Liver (tissue), 3 donors: ENCODE measurements at regions not wholly inside any gene's neighbourhood (a gene's known extent, or its start where the extent isn't known, plus 50 kb on each side); places are given as distances from the start of the nearest gene placed in this dataset.

ENCODE experiments used
- CTCF ChIP-seq: fragments of 150-350 bp; IDR thresholded peaks from 2 replicates; pipeline ENCODE4 v1.5.1; 2017; ENCODE audit warnings: improper control_type of control experiment, low read depth, low read length; ENCODE audit not compliant: missing input control
- MAX ChIP-seq: IDR thresholded peaks from 2 replicates; pipeline ENCODE4 v1.6.1; 2016; ENCODE audit warnings: antibody characterized with exemption
- RAD21 ChIP-seq, 2 donors: IDR thresholded peaks; 2 replicates each; pipeline ENCODE4 v1.6.1; 2016; ENCODE audit warnings: antibody characterized with exemption in 2 of 2, mild to moderate bottlenecking in 2 of 2
- REST ChIP-seq: IDR thresholded peaks from 2 replicates; pipeline ENCODE4 v1.6.1; 2016; ENCODE audit warnings: antibody characterized with exemption, mild to moderate bottlenecking
- SP1 ChIP-seq: IDR thresholded peaks from 2 replicates; pipeline ENCODE4 v1.6.1; 2018; ENCODE audit warnings: antibody characterized with exemption, mild to moderate bottlenecking
- TAF1 ChIP-seq: conservative IDR thresholded peaks from 2 replicates; pipeline ENCODE4 v1.6.1; 2016; ENCODE audit warnings: antibody characterized with exemption, mild to moderate bottlenecking
- YY1 ChIP-seq: IDR thresholded peaks from 2 replicates; pipeline ENCODE4 v1.6.1; 2016; ENCODE audit warnings: antibody characterized with exemption, mild to moderate bottlenecking
- donor health status: healthy.
- donor health status: healthy.

- no peak for TF ChIP-seq CTCF
- no peak for TF ChIP-seq SP1
- no peak for TF ChIP-seq RAD21 (IDR thresholded peaks at IDR 0.05)
- no peak for TF ChIP-seq YY1
- no peak for TF ChIP-seq TAF1
- no peak for TF ChIP-seq REST
- no peak for TF ChIP-seq MAX
Measured at GRCh38 chr10:111138544-111138943, 61.7 kb downstream of the ADRA2A start.
